ENCODE measurements at regions not wholly inside any gene's neighbourhood (a gene's known extent, or its start where the extent isn't known, plus 50 kb on each side); places are given as distances from the start of the nearest gene placed in this dataset.
A peak's percentile ranks its signal among the peaks of the same experiment; 100 is the strongest.
"Not testable (repeated sequence)": the region's sequence is repeated elsewhere in the genome, so short reads cannot be mapped to it uniquely, and the experiment has no call there.

GRCh38 chr18:59848002-59848401, 51.8 kb upstream of the PMAIP1 start:
- no peak for DNase-seq

GRCh38 chr18:59847491-59847846, 52.3 kb upstream of the PMAIP1 start:
- not testable (repeated sequence) for DNase-seq

GRCh38 chr18:59846814-59847490, 52.8 kb upstream of the PMAIP1 start:
- DNase-seq = peak; percentile 11

GRCh38 chr18:59842947-59843346, 56.8 kb upstream of the PMAIP1 start:
- no peak for DNase-seq

GRCh38 chr18:59839931-59840685, 59.7 kb upstream of the PMAIP1 start:
- no peak for DNase-seq

- no peak for DNase-seq
Measured at GRCh38 chr18:59839246-59839645, 60.5 kb upstream of the PMAIP1 start.

- DNase-seq = peak; percentile 54
Measured at GRCh38 chr18:59837586-59837985, 62.2 kb upstream of the PMAIP1 start.

- DNase-seq = no peak
Measured at GRCh38 chr18:59835605-59836379, 64.0 kb upstream of the PMAIP1 start.

- DNase-seq = no peak
Measured at GRCh38 chr18:59834267-59834666, 65.5 kb upstream of the PMAIP1 start.

- no peak for DNase-seq
Measured at GRCh38 chr18:59833785-59834184, 66.0 kb upstream of the PMAIP1 start.

- no peak for DNase-seq
Measured at GRCh38 chr18:59823596-59824195, 76.1 kb upstream of the PMAIP1 start.

GRCh38 chr18:59822612-59823550, 76.9 kb upstream of the PMAIP1 start:
- no peak for DNase-seq

- DNase-seq = no peak
Measured at GRCh38 chr18:59821983-59822382, 77.8 kb upstream of the PMAIP1 start.

- DNase-seq = no peak
Measured at GRCh38 chr18:59820663-59821062, 79.1 kb upstream of the PMAIP1 start.

- no peak for DNase-seq
Measured at GRCh38 chr18:59818769-59819168, 81.0 kb upstream of the PMAIP1 start.

- DNase-seq = no peak
Measured at GRCh38 chr18:59814891-59815290, 84.9 kb upstream of the PMAIP1 start.

GRCh38 chr18:59813942-59814341, 85.9 kb upstream of the PMAIP1 start:
- no peak for DNase-seq

GRCh38 chr18:59810735-59811520, 88.9 kb upstream of the PMAIP1 start:
- no peak for DNase-seq

GRCh38 chr18:59810183-59810582, 89.6 kb upstream of the PMAIP1 start:
- no peak for DNase-seq

- DNase-seq = no peak
Measured at GRCh38 chr18:59802031-59802430, 97.8 kb upstream of the PMAIP1 start.

- no peak for DNase-seq
Measured at GRCh38 chr18:59801576-59801975, 98.2 kb upstream of the PMAIP1 start.

Measured in CD4-positive, alpha-beta T cell treated with Interleukin-17A for 4 hours (primary cell).